Spleen (tissue), 7 donors: ENCODE measurements at regions not wholly inside any gene's neighbourhood (a gene's known extent, or its start where the extent isn't known, plus 50 kb on each side); places are given as distances from the start of the nearest gene placed in this dataset.

Source experiments
- CTCF ChIP-seq, 11 experiments: fragments of 200-600 bp in 7 of 11; fragments of 450-650 bp in 4 of 11; sonication (generic) in 4 of 11; IDR thresholded peaks in 8 of 11; conservative IDR thresholded peaks in 3 of 11; 1 replicate in 7 of 11; 2 replicates in 4 of 11; pipeline versions ENCODE4 v1.4.0 to v1.8.0; 2016 to 2021; ENCODE audit warnings: antibody characterized with exemption in 11 of 11, inconsistent platforms in 4 of 11, mild to moderate bottlenecking in 1 of 11
- POLR2A ChIP-seq, 3 donors: fragments of 450-650 bp; IDR thresholded peaks; one replicate each; pipeline ENCODE4 v1.5.1; 2017; ENCODE audit warnings: antibody characterized with exemption in 3 of 3, mild to moderate bottlenecking in 1 of 3
- donor health status: DM: no; HTN: no; CAD: no; lungs with moderate emphysema.
- donor health status: DM: no; HTN: no; CAD: no.
- donor health status: DM: no; HTN: no; CAD: no.

GRCh38 chr18:30675493-30675892 lies 367.0 kb downstream of the DSC3 start:
- TF ChIP-seq CTCF (IDR thresholded peaks at IDR 0.05 in 8 of 11, conservative IDR thresholded peaks at IDR 0.05 in 3 of 11) (no peak), POLR2A (IDR thresholded peaks at IDR 0.05) (no peak)
